IMR-90 (cell line): ENCODE measurements at regions not wholly inside any gene's neighbourhood (a gene's known extent, or its start where the extent isn't known, plus 50 kb on each side); places are given as distances from the start of the nearest gene placed in this dataset.

Experiments
- ATAC-seq: fragments of 200-7000 bp; cut with Tn5 transposase; 2 replicates; pipeline ENCODE4 v1.9.1; 2020; ENCODE audit warnings: low read depth, mild to moderate bottlenecking, moderate library complexity
- BruUV-seq: library from RNA; stranded (reverse); fragments of 400-500 nt; replicated peaks from 2 replicates; lab custom pipeline; 2021; lab: Mats Ljungman, UMichigan
- CTCF ChIA-PET: fragments of 300-600 bp; formaldehyde crosslinking; extraction: SDS; loops from one replicate; lab custom pipeline; 2021; ENCODE audit warnings: antibody characterized with exemption; lab: Yijun Ruan, JAX
- POLR2A ChIA-PET: fragments of 300-600 bp; sonication (Branson Sonifier 250); formaldehyde crosslinking; loops from one replicate; lab custom pipeline; 2022; ENCODE audit warnings: antibody characterized with exemption; ENCODE audit not compliant: unreplicated experiment; lab: Charles Lee
- DNase-seq: peaks from one replicate; pipeline ENCODE4 v3.0.0; 2013
- H2AFZ ChIP-seq: replicated peaks from 2 replicates; pipeline ENCODE3; 2013; ENCODE audit warnings: low read length, mild to moderate bottlenecking; ENCODE audit not compliant: poor library complexity
- H2AK5ac ChIP-seq: 2 replicates; pipeline ENCODE4 v1.6.1; 2013; ENCODE audit warnings: low read depth, low read length, inconsistent platforms
- H2AK9ac ChIP-seq: replicated peaks from 2 replicates; pipeline ENCODE3; 2013; ENCODE audit warnings: mild to moderate bottlenecking, low read depth, low read length, moderate library complexity; ENCODE audit not compliant: poor library complexity
- H2BK120ac ChIP-seq: 2 replicates; pipeline ENCODE4 v1.6.1; 2013; ENCODE audit warnings: low read depth, low read length, inconsistent platforms
- H2BK15ac ChIP-seq: 3 replicates; pipeline ENCODE4 v1.6.1; 2013; ENCODE audit warnings: low read depth, low read length, inconsistent platforms
- H2BK20ac ChIP-seq: 2 replicates; pipeline ENCODE4 v1.6.1; 2013; ENCODE audit warnings: low read depth, mild to moderate bottlenecking, inconsistent platforms, low read length, moderate library complexity
- H2BK5ac ChIP-seq: 2 replicates; pipeline ENCODE4 v1.6.1; 2013; ENCODE audit warnings: mild to moderate bottlenecking, low read depth, low read length, inconsistent platforms; ENCODE audit not compliant: poor library complexity, severe bottlenecking
- H3K14ac ChIP-seq: replicated peaks from 2 replicates; pipeline ENCODE4 v1.6.1; 2013; ENCODE audit warnings: low read depth, low read length, inconsistent platforms
- H3K18ac ChIP-seq: 2 replicates; pipeline ENCODE4 v1.6.1; 2013; ENCODE audit warnings: low read depth, low read length, control low read depth
- H3K23ac ChIP-seq: 2 replicates; pipeline ENCODE4 v1.6.1; 2013; ENCODE audit warnings: low read depth, low read length, inconsistent platforms
- H3K27ac ChIP-seq: 2 replicates; pipeline ENCODE4 v1.5.1; 2013; ENCODE audit warnings: mild to moderate bottlenecking, control low read depth, low read length; ENCODE audit not compliant: insufficient read depth
- H3K27me3 ChIP-seq: 2 replicates; pipeline ENCODE4 v1.6.1; 2013; ENCODE audit warnings: low read length; ENCODE audit not compliant: control insufficient read depth, insufficient read depth
- H3K36me3 ChIP-seq: 2 replicates; pipeline ENCODE4 v1.6.1; 2013; ENCODE audit warnings: low read length, mixed read lengths; ENCODE audit not compliant: control insufficient read depth, insufficient read depth
- H3K4ac ChIP-seq: 2 replicates; pipeline ENCODE4 v1.6.1; 2013; ENCODE audit warnings: low read depth, low read length, inconsistent platforms
- H3K4me1 ChIP-seq: 2 replicates; pipeline ENCODE4 v1.6.1; 2013; ENCODE audit warnings: low read length, mixed read lengths; ENCODE audit not compliant: control insufficient read depth, insufficient read depth
- H3K4me2 ChIP-seq: 2 replicates; pipeline ENCODE4 v1.6.1; 2013; ENCODE audit warnings: low read depth, mild to moderate bottlenecking, control low read depth, low read length, moderate library complexity
- H3K4me3 ChIP-seq: 2 replicates; pipeline ENCODE4 v1.5.1; 2013; ENCODE audit warnings: low read depth, mild to moderate bottlenecking, control low read depth, low read length, moderate library complexity; ENCODE audit not compliant: insufficient read depth
- H3K56ac ChIP-seq: 2 replicates; pipeline ENCODE4 v1.6.1; 2013; ENCODE audit warnings: low read length, inconsistent platforms; ENCODE audit not compliant: insufficient read depth; ENCODE audit errors: extremely low read depth
- H3K79me1 ChIP-seq, 2 experiments: 2 replicates each; pipeline ENCODE4 v1.6.1; 2013; ENCODE audit warnings: low read length in 2 of 2, inconsistent platforms in 1 of 2, low read depth in 1 of 2
- H3K9ac ChIP-seq: 2 replicates; pipeline ENCODE4 v1.6.1; 2013; ENCODE audit warnings: low read depth, low read length, control low read depth
- H3K9me1 ChIP-seq: 2 replicates; pipeline ENCODE4 v1.6.1; 2013; ENCODE audit warnings: low read length, inconsistent platforms; ENCODE audit not compliant: insufficient read depth
- H3K9me3 ChIP-seq: 2 replicates; pipeline ENCODE4 v1.6.1; 2013; ENCODE audit warnings: low read length; ENCODE audit not compliant: control insufficient read depth, insufficient read depth
- H4K20me1 ChIP-seq: 2 replicates; pipeline ENCODE4 v1.6.1; 2013; ENCODE audit warnings: low read length, inconsistent platforms; ENCODE audit not compliant: insufficient read depth
- H4K5ac ChIP-seq: 2 replicates; pipeline ENCODE4 v1.6.1; 2013; ENCODE audit warnings: mild to moderate bottlenecking, low read depth, low read length, control low read depth
- H4K8ac ChIP-seq, 2 experiments: 2 replicates each; pipeline ENCODE4 v1.6.1; 2013; ENCODE audit warnings: low read depth in 2 of 2, low read length in 2 of 2, control low read depth in 1 of 2, inconsistent platforms in 1 of 2
- H4K91ac ChIP-seq: 2 replicates; pipeline ENCODE4 v1.6.1; 2013; ENCODE audit warnings: low read depth, low read length, inconsistent platforms; ENCODE audit not compliant: insufficient read depth
- BHLHE40 ChIP-seq: fragments of 150-350 bp; IDR thresholded peaks from 2 replicates; pipeline ENCODE4 v1.6.1; 2016; ENCODE audit warnings: mild to moderate bottlenecking, low read depth, low read length
- CEBPB ChIP-seq: IDR thresholded peaks from 2 replicates; pipeline ENCODE4 v1.6.1; 2012; ENCODE audit warnings: low read depth, low read length, improper control_type of control experiment
- CHD1 ChIP-seq: IDR thresholded peaks from 2 replicates; pipeline ENCODE4 v1.6.1; 2012; ENCODE audit warnings: low read depth, low read length, improper control_type of control experiment
- CTCF ChIP-seq: conservative IDR thresholded peaks from 2 replicates; pipeline ENCODE4 v1.5.1; 2012; ENCODE audit warnings: mild to moderate bottlenecking, low read depth, low read length, improper control_type of control experiment
- ELK1 ChIP-seq: fragments of 150-350 bp; IDR thresholded peaks from 2 replicates; pipeline ENCODE4 v1.6.1; 2016; ENCODE audit warnings: low read depth, mild to moderate bottlenecking, low read length, moderate library complexity, borderline replicate concordance
- FOS ChIP-seq: fragments of 150-350 bp; IDR thresholded peaks from 2 replicates; pipeline ENCODE4 v1.6.1; 2016; ENCODE audit warnings: low read depth, low read length
- MAFK ChIP-seq: IDR thresholded peaks from 2 replicates; pipeline ENCODE4 v1.6.1; 2012; ENCODE audit warnings: low read depth, low read length, improper control_type of control experiment
- MAZ ChIP-seq: IDR thresholded peaks from 2 replicates; pipeline ENCODE4 v1.6.1; 2012; ENCODE audit warnings: low read depth, mild to moderate bottlenecking, low read length, improper control_type of control experiment, moderate library complexity, borderline replicate concordance
- MXI1 ChIP-seq: IDR thresholded peaks from 2 replicates; pipeline ENCODE4 v1.6.1; 2012; ENCODE audit warnings: low read depth, mild to moderate bottlenecking, low read length, moderate library complexity, borderline replicate concordance
- NFE2L2 ChIP-seq: fragments of 150-350 bp; IDR thresholded peaks from 2 replicates; pipeline ENCODE4 v1.6.1; 2016; ENCODE audit warnings: low read depth, mild to moderate bottlenecking, low read length
- POLR2A ChIP-seq: IDR thresholded peaks from 2 replicates; pipeline ENCODE4 v1.6.1; 2012; ENCODE audit warnings: mild to moderate bottlenecking, low read depth, low read length
- RAD21 ChIP-seq: IDR thresholded peaks from 2 replicates; pipeline ENCODE4 v1.6.1; 2012; ENCODE audit warnings: low read length, improper control_type of control experiment
- RCOR1 ChIP-seq: IDR thresholded peaks from 2 replicates; pipeline ENCODE4 v1.6.1; 2012; ENCODE audit warnings: mild to moderate bottlenecking, low read length, improper control_type of control experiment; ENCODE audit not compliant: insufficient replicate concordance
- RFX5 ChIP-seq: IDR thresholded peaks from 2 replicates; pipeline ENCODE4 v1.8.0; 2012; ENCODE audit warnings: low read depth, mild to moderate bottlenecking, low read length, moderate library complexity
- SMC3 ChIP-seq: fragments of 150-350 bp; IDR thresholded peaks from 2 replicates; pipeline ENCODE4 v1.6.1; 2016; ENCODE audit warnings: low read depth, mild to moderate bottlenecking, antibody characterized with exemption, low read length, moderate library complexity
- USF2 ChIP-seq: fragments of 150-350 bp; IDR thresholded peaks from 2 replicates; pipeline ENCODE4 v1.6.1; 2017; ENCODE audit warnings: mild to moderate bottlenecking, antibody characterized with exemption, low read length, low read depth
- WGBS, 2 experiments: methylation state at CpG; one replicate each; pipeline versions ENCODE4 v1.1.5 to v1.1.7; 2013; ENCODE audit warnings: missing lambda C conversion rate in 2 of 2; ENCODE audit not compliant: insufficient read length in 1 of 2; ENCODE audit errors: extremely low coverage in 2 of 2; 5-methylcytosine and 5-hydroxymethylcytosine counted together
- dilution Hi-C: fragments of 300-500 bp; cut with HindIII; formaldehyde crosslinking; loops from one replicate; pipeline ENCODE4 v1.14.3; 2018; ENCODE audit warnings: low sequenced_read_pairs; ENCODE audit not compliant: unreplicated experiment
- in situ Hi-C: fragments of 300-500 bp; cut with MboI; formaldehyde crosslinking; loops from 3 replicates; pipeline ENCODE4 v1.14.3; 2019; ENCODE audit warnings: low sequenced_read_pairs, inconsistent platforms, mixed read lengths
- intact Hi-C: fragments of 100-400 bp; cut with micrococcal nuclease; formaldehyde crosslinking; loops from 2 replicates; pipeline ENCODE4 v1.10.0; 2022

- H3K36me3 ChIP-seq = no peaks in the 10 kb centered on the region
- no peak overlapping the region for H3K18ac ChIP-seq
- H2BK5ac ChIP-seq = no peak overlapping the region
- WGBS, 2 experiments = no CpG with 5 or more reads among the region's 1 CpG
- no peaks in the 10 kb centered on the region for H3K4me1 ChIP-seq
- H3K4me3 ChIP-seq = no peak overlapping the region
- no peak overlapping the region for H3K23ac ChIP-seq
- no peaks in the 10 kb centered on the region for H3K9me1 ChIP-seq
- no peak for ATAC-seq
- no peak for DNase-seq
- no peak overlapping the region for H4K8ac ChIP-seq
- H2BK20ac ChIP-seq = no peak overlapping the region
- no peak overlapping the region for H3K27ac ChIP-seq
- no peaks in the 10 kb centered on the region for H4K20me1 ChIP-seq
- intact Hi-C loops (no loop called here), dilution Hi-C loops (no loop called here), in situ Hi-C loops (no loop called here)
- CTCF ChIA-PET = no interaction called here
- no peak overlapping the region for H3K9ac ChIP-seq
- H2AK5ac ChIP-seq = no peak overlapping the region
- no peak overlapping the region for H2AFZ ChIP-seq
- no peak overlapping the region for H3K14ac ChIP-seq
- no peak overlapping the region for H4K5ac ChIP-seq
- no peak overlapping the region for H3K4ac ChIP-seq
- no peaks in the 10 kb centered on the region for H3K79me1 ChIP-seq
- no TSS peak for BruUV-seq
- no peak overlapping the region for H3K4me2 ChIP-seq
- no peak overlapping the region for H2BK15ac ChIP-seq
- no peak overlapping the region for H2AK9ac ChIP-seq
- peaks cover 7% of the 10 kb centered on the region; the same call in 1 of the 2 replicates for H3K9me3 ChIP-seq
- no peak overlapping the region for H2BK120ac ChIP-seq
- POLR2A ChIA-PET = no interaction called here
- H4K91ac ChIP-seq = no peak overlapping the region
- H3K56ac ChIP-seq = no peak overlapping the region
- no peaks in the 10 kb centered on the region for H3K27me3 ChIP-seq
- TF ChIP-seq SMC3 (no peak), RAD21 (no peak), USF2 (no peak), BHLHE40 (no peak), MAZ (no peak), CTCF (no peak), MAFK (no peak), CEBPB (no peak), RFX5 (no peak), CHD1 (no peak), POLR2A (no peak), FOS (no peak), NFE2L2 (no peak), ELK1 (no peak), RCOR1 (no peak), MXI1 (no peak)
Measured at GRCh38 chr18:66826211-66826610, 222.3 kb upstream of the CDH19 start.
